ENCODE measurements at regions not wholly inside any gene's neighbourhood (a gene's known extent, or its start where the extent isn't known, plus 50 kb on each side); places are given as distances from the start of the nearest gene placed in this dataset.

- H3K27ac Mint-ChIP-seq (ENCODE audit: unreplicated experiment), result no peak overlapping the region
- no peak overlapping the region for H3K4me3 Mint-ChIP-seq (ENCODE audit: unreplicated experiment)
- DNase-seq (ENCODE audit: low spot score), result no peak
- no peaks in the 10 kb centered on the region for H3K9me3 Mint-ChIP-seq (ENCODE audit: low read depth)
- TF ChIP-seq, protein P1, sequence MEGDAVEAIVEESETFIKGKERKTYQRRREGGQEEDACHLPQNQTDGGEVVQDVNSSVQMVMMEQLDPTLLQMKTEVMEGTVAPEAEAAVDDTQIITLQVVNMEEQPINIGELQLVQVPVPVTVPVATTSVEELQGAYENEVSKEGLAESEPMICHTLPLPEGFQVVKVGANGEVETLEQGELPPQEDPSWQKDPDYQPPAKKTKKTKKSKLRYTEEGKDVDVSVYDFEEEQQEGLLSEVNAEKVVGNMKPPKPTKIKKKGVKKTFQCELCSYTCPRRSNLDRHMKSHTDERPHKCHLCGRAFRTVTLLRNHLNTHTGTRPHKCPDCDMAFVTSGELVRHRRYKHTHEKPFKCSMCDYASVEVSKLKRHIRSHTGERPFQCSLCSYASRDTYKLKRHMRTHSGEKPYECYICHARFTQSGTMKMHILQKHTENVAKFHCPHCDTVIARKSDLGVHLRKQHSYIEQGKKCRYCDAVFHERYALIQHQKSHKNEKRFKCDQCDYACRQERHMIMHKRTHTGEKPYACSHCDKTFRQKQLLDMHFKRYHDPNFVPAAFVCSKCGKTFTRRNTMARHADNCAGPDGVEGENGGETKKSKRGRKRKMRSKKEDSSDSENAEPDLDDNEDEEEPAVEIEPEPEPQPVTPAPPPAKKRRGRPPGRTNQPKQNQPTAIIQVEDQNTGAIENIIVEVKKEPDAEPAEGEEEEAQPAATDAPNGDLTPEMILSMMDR (IDR thresholded peaks at IDR 0.05), result no peak
- peaks cover 12% of the 10 kb centered on the region for H3K4me1 Mint-ChIP-seq (ENCODE audit: low read depth)
- no peaks in the 10 kb centered on the region for H3K27me3 Mint-ChIP-seq (ENCODE audit: low read depth)
- H3K36me3 Mint-ChIP-seq (ENCODE audit: low read depth), result no peaks in the 10 kb centered on the region
Measured at GRCh38 chr6:48814957-48815356, 648.1 kb downstream of the MMUT start.

GRCh38 chr6:48813836-48814235, 649.2 kb downstream of the MMUT start:
- no peak overlapping the region for H3K27ac Mint-ChIP-seq (ENCODE audit: unreplicated experiment)
- H3K4me3 Mint-ChIP-seq (ENCODE audit: unreplicated experiment), result no peak overlapping the region
- no peaks in the 10 kb centered on the region for H3K27me3 Mint-ChIP-seq (ENCODE audit: low read depth)
- TF ChIP-seq, protein P1 (IDR thresholded peaks at IDR 0.05), result no peak
- no peaks in the 10 kb centered on the region for H3K36me3 Mint-ChIP-seq (ENCODE audit: low read depth)
- peaks cover 18% of the 10 kb centered on the region for H3K4me1 Mint-ChIP-seq (ENCODE audit: low read depth)
- DNase-seq (ENCODE audit: low spot score), result no peak
- H3K9me3 Mint-ChIP-seq (ENCODE audit: low read depth), result no peaks in the 10 kb centered on the region

- Mint-ChIP-seq H3K9me3 (ENCODE audit: low read depth) (peaks cover 2% of the 10 kb centered on the region), H3K27me3 (ENCODE audit: low read depth) (peaks cover 6% of the 10 kb centered on the region)
Measured at GRCh38 chr6:48809700-48810099, 653.4 kb downstream of the MMUT start.

DNA sequence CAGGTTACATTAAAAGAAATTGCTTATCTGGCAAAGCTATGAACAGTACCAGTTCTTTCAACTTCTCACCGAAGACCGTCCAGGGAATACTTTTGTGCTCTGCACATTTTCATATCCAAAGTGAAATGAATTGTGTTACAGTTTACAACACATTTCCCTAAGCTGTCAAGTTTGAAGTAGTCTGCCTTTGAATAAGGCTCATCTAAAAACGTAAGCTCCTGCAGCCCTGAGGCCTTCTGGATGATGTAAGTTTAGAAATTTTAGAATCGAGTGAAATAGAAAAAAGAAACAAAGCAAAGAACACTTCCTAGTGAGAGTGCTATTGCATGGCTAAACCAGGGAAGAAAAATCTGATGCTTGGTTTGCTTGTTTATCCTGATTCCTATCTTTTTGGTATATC, 653.8 kb downstream of the MMUT start:
- Mint-ChIP-seq H3K27me3 (ENCODE audit: low read depth) (peaks cover 6% of the 10 kb centered on the region), H3K27ac (ENCODE audit: unreplicated experiment) (no peak overlapping the region), H3K4me1 (ENCODE audit: low read depth) (peaks cover 6% of the 10 kb centered on the region), H3K9me3 (ENCODE audit: low read depth) (peaks cover 2% of the 10 kb centered on the region), H3K4me3 (ENCODE audit: unreplicated experiment) (no peak overlapping the region), H3K36me3 (ENCODE audit: low read depth) (no peaks in the 10 kb centered on the region)
- DNase-seq (ENCODE audit: low spot score), result no peak
- TF ChIP-seq, protein P1 (IDR thresholded peaks at IDR 0.05), result no peak

More at GRCh38 chr6:48809700-48810099, 653.4 kb downstream of the MMUT start:
- Mint-ChIP-seq H3K4me1 (ENCODE audit: low read depth) (peaks cover 6% of the 10 kb centered on the region), H3K36me3 (ENCODE audit: low read depth) (no peaks in the 10 kb centered on the region), H3K27ac (ENCODE audit: unreplicated experiment) (no peak overlapping the region), H3K4me3 (ENCODE audit: unreplicated experiment) (no peak overlapping the region)
- no peak for DNase-seq (ENCODE audit: low spot score)
- TF ChIP-seq, protein P1 (IDR thresholded peaks at IDR 0.05), result no peak

DNA sequence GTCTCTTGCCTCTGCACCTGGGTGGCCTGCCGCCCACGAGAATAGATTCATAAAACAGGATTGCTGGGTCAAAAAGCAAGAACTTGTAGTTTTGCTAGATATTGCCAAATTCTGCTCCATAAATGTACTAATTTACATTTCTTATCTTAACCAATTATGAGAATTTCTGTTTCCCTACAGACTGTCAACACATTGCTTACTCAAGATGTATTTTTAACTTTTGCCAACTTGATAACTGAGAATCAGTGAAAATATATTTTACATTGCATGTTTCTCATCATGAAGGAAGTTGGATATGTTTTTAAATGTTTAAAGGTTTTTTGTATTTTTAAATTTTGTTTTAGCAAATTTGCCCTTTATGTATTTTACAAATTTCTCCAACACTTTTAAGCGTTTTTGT, 664.8 kb downstream of the MMUT start:
- Mint-ChIP-seq H3K4me3 (ENCODE audit: unreplicated experiment) (no peak overlapping the region), H3K27me3 (ENCODE audit: low read depth) (peaks cover 2% of the 10 kb centered on the region), H3K36me3 (ENCODE audit: low read depth) (no peaks in the 10 kb centered on the region), H3K27ac (ENCODE audit: unreplicated experiment) (no peak overlapping the region), H3K4me1 (ENCODE audit: low read depth) (no peaks in the 10 kb centered on the region), H3K9me3 (ENCODE audit: low read depth) (peaks cover 2% of the 10 kb centered on the region)
- no peak for DNase-seq (ENCODE audit: low spot score)
- TF ChIP-seq, protein P1 (IDR thresholded peaks at IDR 0.05), result no peak

Data from chondrocyte (in vitro differentiated cells).